IMR-90 (cell line): ENCODE measurements at regions not wholly inside any gene's neighbourhood (a gene's known extent, or its start where the extent isn't known, plus 50 kb on each side); places are given as distances from the start of the nearest gene placed in this dataset.

Experiments used
- ATAC-seq: fragments of 200-7000 bp; cut with Tn5 transposase; 2 replicates; pipeline ENCODE4 v1.9.1; 2020; ENCODE audit warnings: low read depth, mild to moderate bottlenecking, moderate library complexity
- BruUV-seq: library from RNA; stranded (reverse); fragments of 400-500 nt; replicated peaks from 2 replicates; lab custom pipeline; 2021; lab: Mats Ljungman, UMichigan
- CTCF ChIA-PET: fragments of 300-600 bp; formaldehyde crosslinking; extraction: SDS; loops from one replicate; lab custom pipeline; 2021; ENCODE audit warnings: antibody characterized with exemption; lab: Yijun Ruan, JAX
- POLR2A ChIA-PET: fragments of 300-600 bp; sonication (Branson Sonifier 250); formaldehyde crosslinking; loops from one replicate; lab custom pipeline; 2022; ENCODE audit warnings: antibody characterized with exemption; ENCODE audit not compliant: unreplicated experiment; lab: Charles Lee
- DNase-seq: peaks from one replicate; pipeline ENCODE4 v3.0.0; 2013
- H2AFZ ChIP-seq: replicated peaks from 2 replicates; pipeline ENCODE3; 2013; ENCODE audit warnings: low read length, mild to moderate bottlenecking; ENCODE audit not compliant: poor library complexity
- H2AK5ac ChIP-seq: 2 replicates; pipeline ENCODE4 v1.6.1; 2013; ENCODE audit warnings: low read depth, low read length, inconsistent platforms
- H2AK9ac ChIP-seq: replicated peaks from 2 replicates; pipeline ENCODE3; 2013; ENCODE audit warnings: mild to moderate bottlenecking, low read depth, low read length, moderate library complexity; ENCODE audit not compliant: poor library complexity
- H2BK120ac ChIP-seq: 2 replicates; pipeline ENCODE4 v1.6.1; 2013; ENCODE audit warnings: low read depth, low read length, inconsistent platforms
- H2BK15ac ChIP-seq: 3 replicates; pipeline ENCODE4 v1.6.1; 2013; ENCODE audit warnings: low read depth, low read length, inconsistent platforms
- H2BK20ac ChIP-seq: 2 replicates; pipeline ENCODE4 v1.6.1; 2013; ENCODE audit warnings: low read depth, mild to moderate bottlenecking, inconsistent platforms, low read length, moderate library complexity
- H2BK5ac ChIP-seq: 2 replicates; pipeline ENCODE4 v1.6.1; 2013; ENCODE audit warnings: mild to moderate bottlenecking, low read depth, low read length, inconsistent platforms; ENCODE audit not compliant: poor library complexity, severe bottlenecking
- H3K14ac ChIP-seq: replicated peaks from 2 replicates; pipeline ENCODE4 v1.6.1; 2013; ENCODE audit warnings: low read depth, low read length, inconsistent platforms
- H3K18ac ChIP-seq: 2 replicates; pipeline ENCODE4 v1.6.1; 2013; ENCODE audit warnings: low read depth, low read length, control low read depth
- H3K23ac ChIP-seq: 2 replicates; pipeline ENCODE4 v1.6.1; 2013; ENCODE audit warnings: low read depth, low read length, inconsistent platforms
- H3K27ac ChIP-seq: 2 replicates; pipeline ENCODE4 v1.5.1; 2013; ENCODE audit warnings: mild to moderate bottlenecking, control low read depth, low read length; ENCODE audit not compliant: insufficient read depth
- H3K27me3 ChIP-seq: 2 replicates; pipeline ENCODE4 v1.6.1; 2013; ENCODE audit warnings: low read length; ENCODE audit not compliant: control insufficient read depth, insufficient read depth
- H3K36me3 ChIP-seq: 2 replicates; pipeline ENCODE4 v1.6.1; 2013; ENCODE audit warnings: low read length, mixed read lengths; ENCODE audit not compliant: control insufficient read depth, insufficient read depth
- H3K4ac ChIP-seq: 2 replicates; pipeline ENCODE4 v1.6.1; 2013; ENCODE audit warnings: low read depth, low read length, inconsistent platforms
- H3K4me1 ChIP-seq: 2 replicates; pipeline ENCODE4 v1.6.1; 2013; ENCODE audit warnings: low read length, mixed read lengths; ENCODE audit not compliant: control insufficient read depth, insufficient read depth
- H3K4me2 ChIP-seq: 2 replicates; pipeline ENCODE4 v1.6.1; 2013; ENCODE audit warnings: low read depth, mild to moderate bottlenecking, control low read depth, low read length, moderate library complexity
- H3K4me3 ChIP-seq: 2 replicates; pipeline ENCODE4 v1.5.1; 2013; ENCODE audit warnings: low read depth, mild to moderate bottlenecking, control low read depth, low read length, moderate library complexity; ENCODE audit not compliant: insufficient read depth
- H3K56ac ChIP-seq: 2 replicates; pipeline ENCODE4 v1.6.1; 2013; ENCODE audit warnings: low read length, inconsistent platforms; ENCODE audit not compliant: insufficient read depth; ENCODE audit errors: extremely low read depth
- H3K79me1 ChIP-seq, 2 experiments: 2 replicates each; pipeline ENCODE4 v1.6.1; 2013; ENCODE audit warnings: low read length in 2 of 2, inconsistent platforms in 1 of 2, low read depth in 1 of 2
- H3K9ac ChIP-seq: 2 replicates; pipeline ENCODE4 v1.6.1; 2013; ENCODE audit warnings: low read depth, low read length, control low read depth
- H3K9me1 ChIP-seq: 2 replicates; pipeline ENCODE4 v1.6.1; 2013; ENCODE audit warnings: low read length, inconsistent platforms; ENCODE audit not compliant: insufficient read depth
- H3K9me3 ChIP-seq: 2 replicates; pipeline ENCODE4 v1.6.1; 2013; ENCODE audit warnings: low read length; ENCODE audit not compliant: control insufficient read depth, insufficient read depth
- H4K20me1 ChIP-seq: 2 replicates; pipeline ENCODE4 v1.6.1; 2013; ENCODE audit warnings: low read length, inconsistent platforms; ENCODE audit not compliant: insufficient read depth
- H4K5ac ChIP-seq: 2 replicates; pipeline ENCODE4 v1.6.1; 2013; ENCODE audit warnings: mild to moderate bottlenecking, low read depth, low read length, control low read depth
- H4K8ac ChIP-seq, 2 experiments: 2 replicates each; pipeline ENCODE4 v1.6.1; 2013; ENCODE audit warnings: low read depth in 2 of 2, low read length in 2 of 2, control low read depth in 1 of 2, inconsistent platforms in 1 of 2
- H4K91ac ChIP-seq: 2 replicates; pipeline ENCODE4 v1.6.1; 2013; ENCODE audit warnings: low read depth, low read length, inconsistent platforms; ENCODE audit not compliant: insufficient read depth
- BHLHE40 ChIP-seq: fragments of 150-350 bp; IDR thresholded peaks from 2 replicates; pipeline ENCODE4 v1.6.1; 2016; ENCODE audit warnings: mild to moderate bottlenecking, low read depth, low read length
- CHD1 ChIP-seq: IDR thresholded peaks from 2 replicates; pipeline ENCODE4 v1.6.1; 2012; ENCODE audit warnings: low read depth, low read length, improper control_type of control experiment
- CTCF ChIP-seq: conservative IDR thresholded peaks from 2 replicates; pipeline ENCODE4 v1.5.1; 2012; ENCODE audit warnings: mild to moderate bottlenecking, low read depth, low read length, improper control_type of control experiment
- ELK1 ChIP-seq: fragments of 150-350 bp; IDR thresholded peaks from 2 replicates; pipeline ENCODE4 v1.6.1; 2016; ENCODE audit warnings: low read depth, mild to moderate bottlenecking, low read length, moderate library complexity, borderline replicate concordance
- MAFK ChIP-seq: IDR thresholded peaks from 2 replicates; pipeline ENCODE4 v1.6.1; 2012; ENCODE audit warnings: low read depth, low read length, improper control_type of control experiment
- MAZ ChIP-seq: IDR thresholded peaks from 2 replicates; pipeline ENCODE4 v1.6.1; 2012; ENCODE audit warnings: low read depth, mild to moderate bottlenecking, low read length, improper control_type of control experiment, moderate library complexity, borderline replicate concordance
- MXI1 ChIP-seq: IDR thresholded peaks from 2 replicates; pipeline ENCODE4 v1.6.1; 2012; ENCODE audit warnings: low read depth, mild to moderate bottlenecking, low read length, moderate library complexity, borderline replicate concordance
- NFE2L2 ChIP-seq: fragments of 150-350 bp; IDR thresholded peaks from 2 replicates; pipeline ENCODE4 v1.6.1; 2016; ENCODE audit warnings: low read depth, mild to moderate bottlenecking, low read length
- RAD21 ChIP-seq: IDR thresholded peaks from 2 replicates; pipeline ENCODE4 v1.6.1; 2012; ENCODE audit warnings: low read length, improper control_type of control experiment
- RCOR1 ChIP-seq: IDR thresholded peaks from 2 replicates; pipeline ENCODE4 v1.6.1; 2012; ENCODE audit warnings: mild to moderate bottlenecking, low read length, improper control_type of control experiment; ENCODE audit not compliant: insufficient replicate concordance
- USF2 ChIP-seq: fragments of 150-350 bp; IDR thresholded peaks from 2 replicates; pipeline ENCODE4 v1.6.1; 2017; ENCODE audit warnings: mild to moderate bottlenecking, antibody characterized with exemption, low read length, low read depth
- WGBS, 2 experiments: methylation state at CpG; one replicate each; pipeline versions ENCODE4 v1.1.5 to v1.1.7; 2013; ENCODE audit warnings: missing lambda C conversion rate in 2 of 2; ENCODE audit not compliant: insufficient read length in 1 of 2; ENCODE audit errors: extremely low coverage in 2 of 2; 5-methylcytosine and 5-hydroxymethylcytosine counted together
- dilution Hi-C: fragments of 300-500 bp; cut with HindIII; formaldehyde crosslinking; loops from one replicate; pipeline ENCODE4 v1.14.3; 2018; ENCODE audit warnings: low sequenced_read_pairs; ENCODE audit not compliant: unreplicated experiment
- in situ Hi-C: fragments of 300-500 bp; cut with MboI; formaldehyde crosslinking; loops from 3 replicates; pipeline ENCODE4 v1.14.3; 2019; ENCODE audit warnings: low sequenced_read_pairs, inconsistent platforms, mixed read lengths
- intact Hi-C: fragments of 100-400 bp; cut with micrococcal nuclease; formaldehyde crosslinking; loops from 2 replicates; pipeline ENCODE4 v1.10.0; 2022

GRCh38 chr4:125744891-125745364, 430.2 kb downstream of the FAT4 start:
- Histone ChIP-seq H2AK9ac (no peak overlapping the region), H4K5ac (no peak overlapping the region), H3K9me1 (no peaks in the 10 kb centered on the region), H3K18ac (no peak overlapping the region), H2BK15ac (no peak overlapping the region), H2AK5ac (no peak overlapping the region), H3K36me3 (no peaks in the 10 kb centered on the region), H3K4me2 (no peak overlapping the region), H3K4me3 (no peak overlapping the region), H3K9me3 (no peaks in the 10 kb centered on the region), H3K56ac (no peak overlapping the region), H3K27me3 (no peaks in the 10 kb centered on the region), H2BK5ac (no peak overlapping the region), H3K9ac (no peak overlapping the region), H3K4ac (no peak overlapping the region), H4K91ac (no peak overlapping the region), H4K20me1 (no peaks in the 10 kb centered on the region), H3K27ac (no peak overlapping the region), H2BK20ac (no peak overlapping the region), H2BK120ac (no peak overlapping the region), H4K8ac (no peak overlapping the region), H3K4me1 (no peaks in the 10 kb centered on the region), H3K79me1 (no peaks in the 10 kb centered on the region), H2AFZ (no peak overlapping the region), H3K14ac (no peak overlapping the region), H3K23ac (no peak overlapping the region)
- dilution Hi-C loops (no loop called here), in situ Hi-C loops (loop anchor here (5.0 kb wide), 1 partner anchor 433 kb away; the partner anchor contains the start of gene FAT4), intact Hi-C loops (loop anchor here (5.0 kb wide), 1 partner anchor 358 kb away; no protein-coding TSS in a partner anchor)
- DNase-seq (no peak), ATAC-seq (no peak)
- ChIA-PET POLR2A (interaction anchor here (0.6 kb wide), 1 partner anchor 10 kb away, joined by 3 read pairs; no protein-coding TSS in a partner anchor), CTCF (no interaction called here)
- TF ChIP-seq MAFK: no peak
- no peak for TF ChIP-seq RAD21
- TF ChIP-seq CTCF: no peak
- TF ChIP-seq CHD1: no peak
- no peak for TF ChIP-seq NFE2L2
- TF ChIP-seq ELK1: no peak
- no peak for TF ChIP-seq MAZ
- TF ChIP-seq BHLHE40: no peak
- TF ChIP-seq USF2: no peak
- no peak for TF ChIP-seq MXI1
- no peak for TF ChIP-seq RCOR1
- 98% methylated on average over 8 of the region's 23 CpGs; no CpG with 5 or more reads in 1 of the 2 experiments for WGBS, 2 experiments
- BruUV-seq: no TSS peak
